ENCODE measurements at regions not wholly inside any gene's neighbourhood (a gene's known extent, or its start where the extent isn't known, plus 50 kb on each side); places are given as distances from the start of the nearest gene placed in this dataset.
"Not testable (repeated sequence)": the region's sequence is repeated elsewhere in the genome, so short reads cannot be mapped to it uniquely, and the experiment has no call there.

DNA sequence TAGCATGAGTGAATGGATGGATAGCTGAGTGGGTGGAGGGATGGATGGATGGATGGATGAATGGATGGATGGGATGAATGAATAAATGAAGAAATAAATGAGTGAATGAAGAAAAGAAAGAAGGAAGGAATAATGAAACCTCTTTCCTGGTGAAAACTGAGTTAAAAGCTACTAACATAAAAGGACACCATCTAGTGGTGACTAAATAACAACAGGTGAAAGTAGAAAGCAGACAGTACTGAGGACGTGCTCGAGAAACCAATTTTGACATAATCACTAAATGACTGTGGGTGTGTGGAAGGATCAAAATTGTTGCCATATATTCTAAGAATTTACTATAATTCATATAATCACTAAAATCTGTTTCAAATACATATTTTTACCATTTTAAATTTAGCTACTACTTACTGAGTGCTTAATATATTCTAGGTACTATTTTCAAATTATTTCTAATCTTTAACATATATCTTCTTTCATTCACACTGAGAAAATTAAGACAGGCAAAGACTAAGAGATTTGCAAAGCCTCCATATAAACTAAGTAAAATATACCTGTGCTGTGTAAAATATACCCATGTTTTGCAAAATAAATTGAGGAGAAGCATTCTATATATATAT, 522.9 kb downstream of the LRRIQ3 start:
- TF ChIP-seq CTCF (conservative IDR thresholded peaks at IDR 0.05; ENCODE audit: low read depth, low read length): peak; percentile 58
- no peak overlapping the region for H3K4me3 ChIP-seq (ENCODE audit: low read length)
- DNase-seq (ENCODE audit: low read depth): no peak

DNA sequence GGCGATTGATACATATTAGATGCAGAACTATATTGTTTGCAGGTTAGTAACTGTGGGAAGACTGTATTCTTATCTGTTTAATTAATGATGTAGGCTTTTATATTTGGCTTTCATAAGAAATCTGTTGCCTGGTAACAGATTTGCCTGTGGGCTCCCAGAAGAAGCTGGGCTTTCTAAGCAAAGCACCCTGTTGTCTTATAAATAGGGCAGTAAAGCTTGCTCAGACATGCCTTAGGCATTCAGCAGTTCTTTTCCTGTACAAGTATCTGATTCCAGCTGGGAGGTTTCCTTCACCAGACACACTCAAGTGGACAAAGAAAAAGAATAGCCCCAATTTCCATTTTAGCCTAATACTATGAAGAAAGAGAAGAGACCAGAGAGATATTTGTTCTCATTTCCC, 524.0 kb downstream of the LRRIQ3 start:
- DNase-seq (ENCODE audit: low read depth): no peak
- no peak for TF ChIP-seq CTCF (conservative IDR thresholded peaks at IDR 0.05; ENCODE audit: low read depth, low read length)

DNA sequence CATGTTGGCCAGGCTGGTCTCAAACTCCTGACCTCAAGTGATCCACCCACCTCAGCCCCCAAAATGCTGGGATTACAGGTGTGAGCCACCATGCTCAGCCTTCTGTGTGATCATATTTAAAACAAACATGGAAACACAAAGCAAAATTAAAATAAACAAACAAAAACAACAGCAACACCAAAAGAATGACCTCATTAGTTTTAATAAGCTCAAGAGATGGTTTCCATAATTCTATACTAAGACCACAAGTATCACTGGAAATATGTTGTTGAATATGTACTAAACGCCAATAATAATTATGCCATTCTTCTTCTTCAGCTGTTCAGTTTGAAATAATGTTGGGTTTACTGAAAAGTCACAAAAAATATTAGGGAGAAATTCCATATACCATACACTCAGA, 526.4 kb downstream of the LRRIQ3 start:
- H3K4me3 ChIP-seq (ENCODE audit: low read length): no peak overlapping the region
- no peak for DNase-seq (ENCODE audit: low read depth)
- no peak for TF ChIP-seq CTCF (conservative IDR thresholded peaks at IDR 0.05; ENCODE audit: low read depth, low read length)

More for the DNA sequence above, 524.0 kb downstream of the LRRIQ3 start:
- H3K4me3 ChIP-seq (ENCODE audit: low read length): no peak overlapping the region

DNA sequence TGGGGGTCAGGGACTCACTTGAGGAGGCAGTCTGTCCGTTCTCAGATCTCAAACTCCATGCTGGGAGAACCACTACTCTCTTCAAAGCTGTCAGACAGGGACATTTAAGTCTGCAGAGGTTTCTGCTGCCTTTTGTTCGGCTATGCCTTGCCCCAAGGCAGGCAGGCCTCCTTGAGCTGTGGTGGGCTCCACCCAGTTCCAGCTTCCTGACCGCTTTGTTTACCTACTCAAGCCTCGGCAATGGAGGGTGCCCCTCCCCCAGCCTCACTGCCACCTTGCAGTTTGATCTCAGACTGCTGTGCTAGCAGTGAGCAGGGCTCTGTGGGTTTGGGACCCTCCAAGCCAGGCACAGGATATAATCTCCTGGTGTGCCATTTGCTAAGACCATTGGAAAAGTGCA, 530.0 kb downstream of the LRRIQ3 start:
- DNase-seq (ENCODE audit: low read depth): not testable (repeated sequence)

DNA sequence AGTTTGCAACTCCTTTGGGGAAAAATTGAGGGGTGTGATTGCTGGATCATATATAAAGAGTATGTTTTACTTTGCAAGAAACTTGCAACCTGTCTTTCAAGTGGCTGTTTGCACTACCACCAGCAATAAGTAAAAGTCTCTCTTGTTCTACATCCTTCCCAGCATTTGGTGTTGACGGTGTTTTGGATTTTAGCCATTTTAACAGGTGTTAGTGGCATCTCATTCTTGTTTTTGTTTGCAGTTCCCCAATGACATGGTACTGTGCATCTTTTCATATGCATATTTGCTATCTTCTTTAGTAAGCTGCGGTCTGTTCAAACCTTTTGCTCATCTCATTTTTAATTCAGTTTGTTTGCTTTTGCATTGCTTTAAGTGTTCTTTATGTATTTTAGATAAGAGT, 535.5 kb downstream of the LRRIQ3 start:
- TF ChIP-seq CTCF (conservative IDR thresholded peaks at IDR 0.05; ENCODE audit: low read depth, low read length): no peak
- DNase-seq (ENCODE audit: low read depth): no peak
- H3K4me3 ChIP-seq (ENCODE audit: low read length): no peak overlapping the region

More for the DNA sequence above, 530.0 kb downstream of the LRRIQ3 start:
- not testable (repeated sequence) for H3K4me3 ChIP-seq (ENCODE audit: low read length)

DNA sequence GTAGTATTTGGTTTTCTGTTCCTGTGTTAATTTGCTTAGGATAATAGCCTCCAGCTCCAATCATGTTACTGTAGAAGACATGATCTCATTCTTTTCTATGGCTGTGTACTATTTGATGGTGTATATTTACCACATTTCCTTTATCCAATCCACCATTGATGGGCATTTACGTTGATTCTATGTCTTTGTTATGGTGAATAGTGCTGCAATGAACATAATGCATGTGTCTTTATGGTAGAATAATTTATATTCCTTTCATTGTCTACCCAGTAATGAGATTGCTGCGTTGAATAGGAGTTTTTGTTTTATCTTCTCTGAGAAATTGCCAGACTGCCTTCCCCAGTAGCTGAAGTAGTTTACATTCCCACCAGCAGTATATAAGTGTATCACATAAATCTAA, 538.8 kb downstream of the LRRIQ3 start:
- no peak for DNase-seq (ENCODE audit: low read depth)
- TF ChIP-seq CTCF (conservative IDR thresholded peaks at IDR 0.05; ENCODE audit: low read depth, low read length): no peak
- H3K4me3 ChIP-seq (ENCODE audit: low read length): no peak overlapping the region

GRCh38 chr1:73654714-73655113, 543.3 kb downstream of the LRRIQ3 start:
- DNase-seq (ENCODE audit: low read depth): no peak
- no peak for TF ChIP-seq CTCF (conservative IDR thresholded peaks at IDR 0.05; ENCODE audit: low read depth, low read length)
- H3K4me3 ChIP-seq (ENCODE audit: low read length): no peak overlapping the region

Data from retinal pigment epithelial cell (primary cell).